ENCODE measurements at regions not wholly inside any gene's neighbourhood (a gene's known extent, or its start where the extent isn't known, plus 50 kb on each side); places are given as distances from the start of the nearest gene placed in this dataset.

- Histone ChIP-seq H3K4me3 (no peak overlapping the region), H3K4me1 (no peaks in the 10 kb centered on the region), H3K36me3 (no peaks in the 10 kb centered on the region), H3K27me3 (replicated peaks in 1 of 7) (no peaks in the 10 kb centered on the region), H3K9me3 (no peaks in the 10 kb centered on the region), H3K27ac (no peak overlapping the region)
- DNase-seq, result no peak
- intact Hi-C loops (cut with DNase I; ENCODE audit: low total_unique reads), result no loop called here
- no peak for TF ChIP-seq POLR2AphosphoS5 (IDR thresholded peaks at IDR 0.05)
- TF ChIP-seq POLR2A (IDR thresholded peaks at IDR 0.05), result no peak
- no peak for TF ChIP-seq CTCF (IDR thresholded peaks at IDR 0.05 in 8 of 11, conservative IDR thresholded peaks at IDR 0.05 in 3 of 11)
- 48 to 81% (median 70%) methylated on average over 4 of the region's 4 CpGs for WGBS, 5 donors
Observed at GRCh38 chr3:18046131-18046915, 303.9 kb upstream of the TBC1D5 start.

- Histone ChIP-seq H3K9me3 (no peaks in the 10 kb centered on the region), H3K27me3 (replicated peaks in 1 of 7) (no peaks in the 10 kb centered on the region), H3K4me1 (no peaks in the 10 kb centered on the region), H3K27ac (no peak overlapping the region), H3K4me3 (no peak overlapping the region), H3K36me3 (no peaks in the 10 kb centered on the region)
- no peak for DNase-seq
- WGBS, 5 donors, result 76 to 83% (median 81%) methylated on average over 2 of the region's 2 CpGs
- TF ChIP-seq POLR2A (IDR thresholded peaks at IDR 0.05) (no peak), CTCF (IDR thresholded peaks at IDR 0.05 in 8 of 11, conservative IDR thresholded peaks at IDR 0.05 in 3 of 11) (no peak), POLR2AphosphoS5 (IDR thresholded peaks at IDR 0.05) (no peak)
- intact Hi-C loops (cut with DNase I; ENCODE audit: low total_unique reads), result no loop called here
Observed at GRCh38 chr3:18044971-18045880, 302.8 kb upstream of the TBC1D5 start.

GRCh38 chr3:18044191-18044590, 301.8 kb upstream of the TBC1D5 start:
- Histone ChIP-seq H3K9me3 (no peaks in the 10 kb centered on the region), H3K27me3 (replicated peaks in 1 of 7) (no peaks in the 10 kb centered on the region), H3K4me1 (no peaks in the 10 kb centered on the region), H3K36me3 (no peaks in the 10 kb centered on the region), H3K27ac (no peak overlapping the region), H3K4me3 (no peak overlapping the region)
- WGBS, 5 donors, result 70 to 81% (median 73%) methylated on average over 2 of the region's 2 CpGs
- no peak for DNase-seq
- intact Hi-C loops (cut with DNase I; ENCODE audit: low total_unique reads), result no loop called here
- TF ChIP-seq CTCF (IDR thresholded peaks at IDR 0.05 in 8 of 11, conservative IDR thresholded peaks at IDR 0.05 in 3 of 11) (no peak), POLR2AphosphoS5 (IDR thresholded peaks at IDR 0.05) (no peak), POLR2A (IDR thresholded peaks at IDR 0.05) (no peak)

GRCh38 chr3:18036450-18036815, 294.0 kb upstream of the TBC1D5 start:
- H3K4me3 ChIP-seq, result no peak overlapping the region
- DNase-seq, result no peak
- 59 to 79% (median 69%) methylated on average over 1 of the region's 1 CpG for WGBS, 5 donors
- H3K9me3 ChIP-seq, result no peaks in the 10 kb centered on the region
- no peak overlapping the region for H3K27ac ChIP-seq
- no peaks in the 10 kb centered on the region for H3K4me1 ChIP-seq
- intact Hi-C loops (cut with DNase I; ENCODE audit: low total_unique reads), result no loop called here
- TF ChIP-seq CTCF (IDR thresholded peaks at IDR 0.05 in 8 of 11, conservative IDR thresholded peaks at IDR 0.05 in 3 of 11) (no peak), POLR2A (IDR thresholded peaks at IDR 0.05) (no peak), POLR2AphosphoS5 (IDR thresholded peaks at IDR 0.05) (no peak)
- no peaks in the 10 kb centered on the region for H3K27me3 ChIP-seq (replicated peaks in 1 of 7)
- H3K36me3 ChIP-seq, result no peaks in the 10 kb centered on the region
